MCF 10A (cell line): ENCODE measurements at regions not wholly inside any gene's neighbourhood (a gene's known extent, or its start where the extent isn't known, plus 50 kb on each side); places are given as distances from the start of the nearest gene placed in this dataset.

ENCODE experiments used
- BruUV-seq: library from RNA; stranded (reverse); fragments of 400-500 nt; replicated peaks from 2 replicates; lab custom pipeline; 2021; lab: Mats Ljungman, UMichigan
- CTCF ChIA-PET: fragments of 300-600 bp; sonication (Branson Sonifier 250); formaldehyde crosslinking; extraction: SDS; loops from one replicate; lab custom pipeline; 2021; ENCODE audit warnings: antibody characterized with exemption, inconsistent platforms; lab: Yijun Ruan, JAX
- POLR2A ChIA-PET: fragments of 300-600, 350-650 bp; sonication (Branson Sonifier 250); formaldehyde crosslinking; extraction: SDS; loops from one replicate; lab custom pipeline; 2020; ENCODE audit warnings: antibody characterized with exemption, inconsistent platforms; lab: Yijun Ruan, JAX
- DNase-seq: peaks from one replicate; pipeline ENCODE4 v3.0.0-alpha.2; 2018; ENCODE audit not compliant: unreplicated experiment
- H3K27ac Mint-ChIP-seq: one replicate; pipeline ENCODE4 v1.8.0; 2022; ENCODE audit warnings: mild to moderate bottlenecking, low read depth, mixed read lengths; ENCODE audit not compliant: unreplicated experiment
- H3K27me3 Mint-ChIP-seq: one replicate; pipeline ENCODE4 v1.8.0; 2022; ENCODE audit warnings: mixed read lengths; ENCODE audit not compliant: insufficient read depth, unreplicated experiment
- H3K36me3 Mint-ChIP-seq: one replicate; pipeline ENCODE4 v1.8.0; 2022; ENCODE audit warnings: mild to moderate bottlenecking, moderate library complexity, mixed read lengths; ENCODE audit not compliant: insufficient read depth, unreplicated experiment
- H3K4me1 Mint-ChIP-seq: one replicate; pipeline ENCODE4 v1.8.0; 2022; ENCODE audit warnings: mixed read lengths; ENCODE audit not compliant: insufficient read depth, unreplicated experiment
- H3K4me3 Mint-ChIP-seq: one replicate; pipeline ENCODE4 v1.8.0; 2022; ENCODE audit warnings: mild to moderate bottlenecking, moderate library complexity, mixed read lengths; ENCODE audit not compliant: unreplicated experiment
- H3K9me3 Mint-ChIP-seq: one replicate; pipeline ENCODE4 v1.8.0; 2022; ENCODE audit warnings: mixed read lengths; ENCODE audit not compliant: unreplicated experiment
- intact Hi-C: fragments of 100-400 bp; cut with micrococcal nuclease; formaldehyde crosslinking; loops from 2 replicates; pipeline ENCODE4 v1.14.1; 2022
- TF ChIP-seq, protein P1 (sequence below): fragments of 200-600 bp; IDR thresholded peaks from one replicate; pipeline ENCODE4 v1.8.0; 2022; ENCODE audit warnings: antibody characterized with exemption, mild to moderate bottlenecking; ENCODE audit not compliant: unreplicated experiment

DNA sequence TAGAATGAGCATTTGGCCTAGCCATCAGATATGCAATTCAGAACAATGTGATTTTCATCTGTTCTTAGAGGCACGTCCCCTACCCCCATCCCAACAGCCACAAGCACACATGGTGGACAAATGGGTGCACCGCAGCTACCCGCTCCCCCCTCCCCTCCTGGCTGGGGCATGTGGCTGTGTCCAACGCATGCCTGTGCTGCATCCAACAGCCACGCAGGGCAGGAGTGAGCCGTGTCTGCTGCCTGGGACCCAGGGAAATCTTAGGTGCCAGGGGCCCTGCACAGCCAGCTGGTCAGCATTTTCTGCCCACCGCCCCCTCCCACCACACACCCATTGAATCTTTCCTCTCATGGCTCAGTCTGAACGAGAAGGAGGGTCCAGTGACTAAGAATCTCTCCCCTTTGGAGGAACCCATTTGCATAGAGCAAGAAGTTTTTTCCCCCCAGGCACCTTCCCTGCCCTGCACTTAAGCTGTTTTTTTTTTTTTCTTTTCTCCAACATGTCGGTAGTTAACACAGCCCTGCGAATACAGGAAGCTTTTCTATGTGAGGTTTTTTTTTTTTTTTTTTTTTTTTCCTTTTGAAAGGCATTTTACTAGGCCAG, 138.9 kb downstream of the WDR11 start:
- Mint-ChIP-seq H3K9me3 (no peaks in the 10 kb centered on the region), H3K4me3 (no peak overlapping the region), H3K4me1 (peaks cover 9% of the 10 kb centered on the region), H3K27me3 (peaks cover 11% of the 10 kb centered on the region), H3K27ac (no peak overlapping the region), H3K36me3 (peaks cover 4% of the 10 kb centered on the region)
- TF ChIP-seq, protein P1, sequence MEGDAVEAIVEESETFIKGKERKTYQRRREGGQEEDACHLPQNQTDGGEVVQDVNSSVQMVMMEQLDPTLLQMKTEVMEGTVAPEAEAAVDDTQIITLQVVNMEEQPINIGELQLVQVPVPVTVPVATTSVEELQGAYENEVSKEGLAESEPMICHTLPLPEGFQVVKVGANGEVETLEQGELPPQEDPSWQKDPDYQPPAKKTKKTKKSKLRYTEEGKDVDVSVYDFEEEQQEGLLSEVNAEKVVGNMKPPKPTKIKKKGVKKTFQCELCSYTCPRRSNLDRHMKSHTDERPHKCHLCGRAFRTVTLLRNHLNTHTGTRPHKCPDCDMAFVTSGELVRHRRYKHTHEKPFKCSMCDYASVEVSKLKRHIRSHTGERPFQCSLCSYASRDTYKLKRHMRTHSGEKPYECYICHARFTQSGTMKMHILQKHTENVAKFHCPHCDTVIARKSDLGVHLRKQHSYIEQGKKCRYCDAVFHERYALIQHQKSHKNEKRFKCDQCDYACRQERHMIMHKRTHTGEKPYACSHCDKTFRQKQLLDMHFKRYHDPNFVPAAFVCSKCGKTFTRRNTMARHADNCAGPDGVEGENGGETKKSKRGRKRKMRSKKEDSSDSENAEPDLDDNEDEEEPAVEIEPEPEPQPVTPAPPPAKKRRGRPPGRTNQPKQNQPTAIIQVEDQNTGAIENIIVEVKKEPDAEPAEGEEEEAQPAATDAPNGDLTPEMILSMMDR: no peak
- DNase-seq: no peak
- ChIA-PET POLR2A (interaction anchor here (0.9 kb wide), 1 partner anchor 24 kb away, joined by 3 read pairs; no protein-coding TSS in a partner anchor), CTCF (interaction anchor here (1.2 kb wide), 1 partner anchor 13 kb away, joined by 3 read pairs; no protein-coding TSS in a partner anchor)
- intact Hi-C loops: no loop called here
- no TSS peak for BruUV-seq

DNA sequence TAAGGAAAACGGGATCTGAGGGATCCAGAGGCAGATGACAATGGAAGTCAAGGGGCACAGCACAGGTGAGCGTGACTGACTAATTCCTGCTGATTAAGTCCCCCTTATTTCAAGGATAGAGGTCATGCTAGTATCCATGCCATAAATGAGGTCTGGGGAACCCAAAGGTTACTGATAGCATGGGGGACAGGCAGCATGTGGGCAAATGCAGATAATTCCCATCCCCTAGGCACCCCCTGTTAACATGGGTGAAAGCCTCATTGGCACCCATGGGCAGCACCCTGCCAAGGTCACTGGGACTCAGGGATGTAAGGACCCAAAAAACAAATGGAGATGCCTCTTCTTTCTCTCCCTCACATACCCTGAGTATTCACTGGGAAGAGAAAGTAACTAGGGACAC, 139.7 kb downstream of the WDR11 start:
- H3K4me3 Mint-ChIP-seq: no peak overlapping the region
- BruUV-seq: no TSS peak
- no peak overlapping the region for H3K27ac Mint-ChIP-seq
- POLR2A ChIA-PET: interaction anchor here (0.9 to 1.8 kb wide), 2 partner anchors 12 to 25 kb away, joined by 3 to 4 read pairs; no protein-coding TSS in a partner anchor
- H3K9me3 Mint-ChIP-seq: no peaks in the 10 kb centered on the region
- TF ChIP-seq, protein P1: no peak
- H3K36me3 Mint-ChIP-seq: peaks cover 4% of the 10 kb centered on the region
- H3K27me3 Mint-ChIP-seq: peaks cover 11% of the 10 kb centered on the region
- peaks cover 9% of the 10 kb centered on the region for H3K4me1 Mint-ChIP-seq
- intact Hi-C loops: no loop called here
- CTCF ChIA-PET: interaction anchor here (1.0 kb wide), 1 partner anchor 618 kb away, joined by 3 read pairs; no protein-coding TSS in a partner anchor
- DNase-seq: no peak

DNA sequence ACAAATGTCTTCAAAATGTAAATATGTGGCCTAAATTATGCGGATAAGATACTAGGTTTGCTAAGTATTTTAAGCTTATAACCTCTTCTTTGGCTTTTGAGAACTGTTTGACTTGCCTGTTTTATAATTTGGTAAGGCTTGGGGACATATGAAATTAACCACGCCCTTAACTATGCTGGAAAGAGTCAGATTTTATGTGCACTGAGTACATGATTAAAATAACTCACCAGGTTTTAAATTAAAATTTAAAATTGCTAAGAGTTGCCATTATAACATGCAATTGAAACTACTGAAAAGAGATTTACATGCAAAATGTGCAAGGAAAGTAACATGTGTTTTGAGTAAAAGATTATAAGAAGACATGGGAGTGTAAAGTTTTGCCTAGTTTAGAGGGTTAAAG, 141.9 kb downstream of the WDR11 start:
- no peaks in the 10 kb centered on the region for H3K27me3 Mint-ChIP-seq
- no peak for DNase-seq
- no peaks in the 10 kb centered on the region for H3K4me1 Mint-ChIP-seq
- intact Hi-C loops: no loop called here
- ChIA-PET POLR2A (no interaction called here), CTCF (interaction anchor here (0.7 to 1.8 kb wide), 4 partner anchors 8 to 835 kb away, joined by 3 to 6 read pairs (median 3); no protein-coding TSS in a partner anchor)
- H3K27ac Mint-ChIP-seq: no peak overlapping the region
- TF ChIP-seq, protein P1: no peak
- no peak overlapping the region for H3K4me3 Mint-ChIP-seq
- H3K9me3 Mint-ChIP-seq: no peaks in the 10 kb centered on the region
- no TSS peak for BruUV-seq
- H3K36me3 Mint-ChIP-seq: peaks cover 4% of the 10 kb centered on the region

DNA sequence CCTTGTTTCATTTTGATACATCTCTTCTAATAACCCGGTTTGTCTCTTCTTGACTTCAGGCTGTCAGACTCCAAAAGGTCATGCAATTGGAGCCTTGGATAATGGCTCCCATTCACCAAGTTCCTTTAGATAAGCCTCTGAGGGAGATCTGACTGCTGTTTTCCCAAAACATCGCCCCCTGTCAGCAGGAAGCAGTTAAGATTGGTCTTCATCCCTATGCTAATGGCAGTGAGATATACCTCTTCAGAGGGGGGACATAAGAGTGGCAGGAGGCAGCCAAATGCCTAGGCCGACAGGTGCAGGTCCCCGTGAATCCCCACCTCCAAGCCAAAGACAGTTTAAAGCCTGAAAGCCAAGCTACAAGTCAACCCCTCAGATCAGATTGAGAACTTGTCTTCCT, 144.6 kb downstream of the WDR11 start:
- BruUV-seq: no TSS peak
- ChIA-PET POLR2A (interaction anchor here (0.6 kb wide), 1 partner anchor 58 kb away, joined by 3 read pairs; no protein-coding TSS in a partner anchor), CTCF (interaction anchor here (0.8 kb wide), 1 partner anchor 12 kb away, joined by 5 read pairs; no protein-coding TSS in a partner anchor)
- TF ChIP-seq, protein P1: no peak
- Mint-ChIP-seq H3K4me3 (no peak overlapping the region), H3K9me3 (no peaks in the 10 kb centered on the region), H3K27ac (no peak overlapping the region), H3K4me1 (no peaks in the 10 kb centered on the region), H3K27me3 (no peaks in the 10 kb centered on the region), H3K36me3 (peaks cover 4% of the 10 kb centered on the region)
- no peak for DNase-seq
- intact Hi-C loops: no loop called here
